SK-N-MC (cell line): ENCODE measurements at regions not wholly inside any gene's neighbourhood (a gene's known extent, or its start where the extent isn't known, plus 50 kb on each side); places are given as distances from the start of the nearest gene placed in this dataset.

Experiments used
- DNase-seq: peaks from one replicate; pipeline ENCODE4 v3.0.0-alpha.2; 2011; ENCODE audit warnings: low read depth, low spot score
- H3K27ac ChIP-seq: fragments of 200-600 bp; sonication (generic); 2 replicates; pipeline ENCODE4 v1.5.1; 2016; ENCODE audit warnings: mixed run types
- H3K36me3 ChIP-seq: fragments of 200-600 bp; sonication (generic); 2 replicates; pipeline ENCODE4 v1.6.1; 2017; ENCODE audit warnings: antibody characterized with exemption, low read length, mixed read lengths; ENCODE audit not compliant: insufficient read depth
- H3K4me3 ChIP-seq: fragments of 200-600 bp; sonication (generic); 2 replicates; pipeline ENCODE4 v1.5.1; 2016
- H3K9ac ChIP-seq: fragments of 200-600 bp; sonication (generic); 2 replicates; pipeline ENCODE4 v1.8.0; 2017; ENCODE audit warnings: mixed run types, mixed read lengths; ENCODE audit not compliant: insufficient read length
- H3K9me3 ChIP-seq: fragments of 200-600 bp; sonication (generic); 2 replicates; pipeline ENCODE4 v1.6.1; 2017; ENCODE audit warnings: low read depth, mild to moderate bottlenecking, antibody characterized with exemption, low read length, moderate library complexity, mixed read lengths
- EZH2 ChIP-seq: fragments of 200-600 bp; sonication (generic); IDR thresholded peaks from one replicate; pipeline ENCODE4 v1.6.1; 2017; ENCODE audit warnings: antibody characterized with exemption
- FOXP2 ChIP-seq: optimal IDR thresholded peaks from 2 replicates; pipeline ENCODE3; 2011; ENCODE audit warnings: mild to moderate bottlenecking, moderate library complexity; ENCODE audit not compliant: insufficient read depth; ENCODE audit errors: extremely low read length, control extremely low read depth
- POLR2AphosphoS5 ChIP-seq: IDR thresholded peaks from 2 replicates; pipeline ENCODE4 v1.6.1; 2012; ENCODE audit warnings: mild to moderate bottlenecking, low read depth, low read length, borderline replicate concordance

DNA sequence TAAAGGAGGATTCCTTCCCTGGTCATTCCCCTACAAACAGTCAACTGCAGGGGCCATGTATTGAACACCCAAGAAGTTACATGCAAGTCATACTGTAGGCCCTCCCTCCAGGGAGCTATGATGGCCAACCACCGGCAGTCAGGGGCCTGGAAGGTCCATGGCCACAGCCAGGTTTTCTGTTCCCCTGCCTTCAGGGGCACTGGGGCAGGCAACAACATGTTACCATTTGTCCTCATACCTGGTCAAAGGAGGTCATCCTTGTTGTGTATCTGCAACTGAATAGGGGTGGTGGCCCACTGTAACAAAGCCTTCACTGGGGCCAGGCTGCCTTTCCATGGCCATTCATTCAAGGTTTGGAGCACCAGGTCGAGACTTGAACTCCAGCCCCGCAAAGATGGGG is 433.6 kb downstream of the DYNC2H1 start:
- DNase-seq: no peak
- Histone ChIP-seq H3K9me3 (0 out of 2 replicates have a peak, but pooled peaks cover 6% of the 10 kb centered on the region), H3K4me3 (no peak overlapping the region), H3K27ac (no peak overlapping the region), H3K36me3 (no peaks in the 10 kb centered on the region), H3K9ac (no peak overlapping the region)
- TF ChIP-seq POLR2AphosphoS5 (no peak), FOXP2 (no peak), EZH2 (no peak)

DNA sequence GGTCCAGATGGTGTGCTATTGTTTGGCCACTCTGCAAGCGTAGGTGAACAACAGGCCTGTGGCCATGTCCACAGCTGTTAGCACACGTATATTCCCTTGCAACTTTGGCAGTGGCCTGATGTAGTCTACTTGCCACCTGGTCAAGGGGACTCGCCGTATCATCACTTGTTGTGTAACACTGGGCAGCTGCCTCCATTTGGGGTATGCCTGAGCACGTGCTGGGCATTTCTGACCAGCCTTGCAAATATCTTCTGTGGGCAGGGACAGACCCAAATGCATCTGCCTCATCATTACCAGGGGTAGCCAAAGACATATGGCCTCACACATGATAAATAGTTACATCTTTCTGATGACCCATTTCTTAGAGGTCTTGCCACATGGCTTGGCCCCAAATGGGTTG is 434.2 kb downstream of the DYNC2H1 start:
- Histone ChIP-seq H3K4me3 (no peak overlapping the region), H3K36me3 (no peaks in the 10 kb centered on the region), H3K9ac (no peak overlapping the region), H3K9me3 (0 out of 2 replicates have a peak, but pooled peaks cover 6% of the 10 kb centered on the region), H3K27ac (no peak overlapping the region)
- no peak for DNase-seq
- TF ChIP-seq EZH2 (no peak), FOXP2 (no peak), POLR2AphosphoS5 (no peak)

DNA sequence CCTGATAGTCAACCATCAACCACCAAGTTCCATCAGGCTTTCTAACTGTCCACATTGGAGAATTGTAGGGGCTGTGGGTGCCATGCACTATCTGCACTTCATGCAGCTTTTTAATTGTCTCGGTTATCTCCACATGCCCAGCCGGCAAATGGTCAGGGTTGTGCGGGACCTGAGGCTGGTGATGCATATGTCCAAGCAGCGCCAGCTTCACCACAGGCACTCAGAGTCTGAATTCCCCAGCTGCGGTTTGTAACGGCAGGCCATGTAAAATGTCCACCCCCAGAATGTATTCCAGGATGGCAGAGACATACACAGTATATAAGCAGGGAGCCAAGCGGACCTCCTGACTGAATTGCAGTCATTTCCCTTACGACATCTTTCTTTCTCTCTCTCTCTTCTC is 435.6 kb downstream of the DYNC2H1 start:
- DNase-seq: no peak
- H3K9me3 ChIP-seq: 0 out of 2 replicates have a peak, but pooled peaks cover 6% of the 10 kb centered on the region
- H3K36me3 ChIP-seq: no peaks in the 10 kb centered on the region

DNA sequence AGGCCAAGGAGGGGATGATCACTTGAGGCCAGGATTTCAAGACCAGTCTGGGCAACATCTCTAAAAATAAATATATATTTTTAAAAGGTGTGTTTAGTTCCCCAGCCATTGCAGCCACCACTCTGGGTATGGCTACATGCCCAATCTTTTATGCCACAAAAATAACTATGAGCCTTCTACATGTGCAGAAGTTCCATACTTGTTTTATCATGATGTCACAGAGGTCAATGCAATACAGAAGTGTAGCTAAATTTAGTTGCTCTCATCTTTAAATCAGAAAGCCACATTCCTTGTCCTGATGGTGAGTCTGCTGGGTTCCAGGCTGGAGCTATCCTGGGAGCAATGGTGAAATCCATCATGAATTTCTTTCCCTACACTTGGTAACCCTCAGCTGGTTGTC is 436.3 kb downstream of the DYNC2H1 start:
- no peak for DNase-seq
- H3K9ac ChIP-seq: no peak overlapping the region
- H3K36me3 ChIP-seq: no peaks in the 10 kb centered on the region
- TF ChIP-seq EZH2: no peak
- no peak for TF ChIP-seq POLR2AphosphoS5
- TF ChIP-seq FOXP2: no peak
- H3K4me3 ChIP-seq: no peak overlapping the region
- 0 out of 2 replicates have a peak, but pooled peaks cover 5% of the 10 kb centered on the region for H3K9me3 ChIP-seq
- no peak overlapping the region for H3K27ac ChIP-seq

More for the DNA sequence above, 435.6 kb downstream of the DYNC2H1 start:
- Histone ChIP-seq H3K9ac (no peak overlapping the region), H3K27ac (no peak overlapping the region), H3K4me3 (no peak overlapping the region)
- TF ChIP-seq POLR2AphosphoS5 (no peak), EZH2 (no peak)

DNA sequence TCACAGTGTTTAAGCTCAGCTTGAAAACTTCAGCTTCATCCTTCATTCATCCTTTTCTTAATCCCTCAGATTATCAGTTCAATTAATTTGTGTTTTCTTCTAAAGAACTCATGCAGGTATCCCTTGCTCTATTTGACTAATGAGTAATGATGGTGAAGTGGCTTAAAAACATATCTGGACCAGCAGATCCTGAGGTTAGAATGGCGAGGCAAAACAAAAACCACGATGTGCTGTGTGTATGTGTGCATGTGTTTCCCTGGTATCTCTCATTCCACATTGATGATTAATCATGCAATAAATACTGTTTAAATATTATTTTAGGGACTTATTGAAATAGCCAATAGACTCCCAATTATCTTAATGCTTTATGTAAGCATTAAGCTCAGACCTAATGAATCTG is 437.0 kb downstream of the DYNC2H1 start:
- Histone ChIP-seq H3K9ac (no peak overlapping the region), H3K4me3 (no peak overlapping the region), H3K36me3 (no peaks in the 10 kb centered on the region), H3K27ac (no peak overlapping the region), H3K9me3 (no peaks in the 10 kb centered on the region)
- TF ChIP-seq POLR2AphosphoS5 (no peak), EZH2 (no peak), FOXP2 (no peak)
- DNase-seq: no peak

DNA sequence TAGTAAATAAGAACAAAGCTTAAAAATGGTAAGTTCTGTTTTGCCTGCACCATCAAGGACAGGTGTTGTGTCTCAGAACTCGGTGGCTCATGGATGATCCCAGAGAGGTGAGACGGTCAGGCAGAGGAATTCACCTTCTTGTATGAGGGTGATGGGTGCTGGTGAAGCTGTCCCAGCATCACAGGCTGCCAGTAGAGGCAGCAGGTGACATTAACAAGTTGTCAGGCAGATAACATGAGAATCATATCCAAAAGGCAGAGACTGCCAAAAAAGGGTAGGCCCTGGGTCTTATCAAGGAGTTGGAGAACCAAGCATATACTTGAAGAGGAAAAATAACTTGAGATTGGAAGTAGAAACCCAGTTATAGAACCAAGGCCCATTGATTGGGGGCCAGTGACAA is 437.8 kb downstream of the DYNC2H1 start:
- DNase-seq: no peak
- Histone ChIP-seq H3K36me3 (no peaks in the 10 kb centered on the region), H3K4me3 (no peak overlapping the region), H3K9ac (no peak overlapping the region), H3K27ac (no peak overlapping the region), H3K9me3 (no peaks in the 10 kb centered on the region)
- no peak for TF ChIP-seq POLR2AphosphoS5
- TF ChIP-seq EZH2: no peak
- TF ChIP-seq FOXP2: no peak

DNA sequence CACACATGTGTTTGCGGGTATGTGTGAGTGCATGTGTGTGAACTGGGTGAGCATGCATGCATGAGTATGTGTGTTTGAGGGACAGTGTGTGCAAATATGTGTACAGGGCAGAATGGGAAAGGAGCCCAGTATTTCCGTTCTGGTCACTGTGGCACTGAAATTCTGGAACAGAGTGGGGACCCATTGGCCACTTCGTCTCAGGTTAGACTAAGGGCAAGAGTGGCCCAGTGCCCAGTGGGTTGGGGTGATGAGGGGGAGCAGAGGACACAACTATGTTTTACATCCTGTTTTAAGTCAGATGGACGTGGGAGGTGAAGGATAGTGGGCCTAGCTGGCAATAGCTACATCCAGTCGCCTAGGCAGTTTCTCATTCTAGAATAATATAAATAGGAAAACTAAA is 438.5 kb downstream of the DYNC2H1 start:
- TF ChIP-seq POLR2AphosphoS5 (no peak), EZH2 (no peak), FOXP2 (no peak)
- Histone ChIP-seq H3K9me3 (no peaks in the 10 kb centered on the region), H3K9ac (no peak overlapping the region), H3K36me3 (no peaks in the 10 kb centered on the region), H3K27ac (no peak overlapping the region), H3K4me3 (no peak overlapping the region)
- no peak for DNase-seq

DNA sequence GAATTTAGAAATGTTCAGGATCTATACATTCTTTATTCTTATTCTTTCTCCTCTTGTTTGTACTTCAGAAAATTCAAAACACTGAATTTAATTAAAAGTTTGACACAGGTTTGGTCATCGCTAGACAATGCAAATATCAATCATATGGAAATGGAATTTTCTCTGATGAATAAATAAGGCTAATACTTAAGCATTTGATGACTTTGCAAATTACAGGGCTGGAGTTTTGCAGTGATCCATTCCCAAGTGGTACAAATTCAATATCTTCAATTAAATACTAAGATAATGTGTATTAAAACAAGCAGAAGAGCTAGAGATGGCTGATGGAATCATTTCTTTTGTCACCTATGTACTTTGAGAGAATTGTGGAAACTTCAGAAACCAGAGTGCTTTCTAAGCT is 439.6 kb downstream of the DYNC2H1 start:
- H3K9me3 ChIP-seq: no peaks in the 10 kb centered on the region

DNA sequence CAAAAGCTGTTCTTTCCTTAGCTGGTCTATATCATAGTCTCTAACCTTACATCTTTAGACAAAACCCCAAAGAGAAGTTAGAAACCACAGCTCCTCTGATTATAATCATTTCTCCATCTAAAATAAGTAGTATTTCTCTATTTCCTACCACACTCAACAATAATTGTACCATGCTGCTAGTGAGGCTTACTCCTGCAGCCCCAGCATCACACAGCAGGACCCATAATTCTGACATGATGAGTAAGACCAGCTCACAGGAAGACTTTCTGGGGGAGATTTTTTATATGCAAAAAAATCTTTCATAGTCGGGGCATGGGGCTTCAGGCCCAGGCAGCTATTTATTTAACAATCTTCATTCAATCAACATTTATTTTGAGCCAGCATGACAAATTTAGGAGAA is 441.6 kb downstream of the DYNC2H1 start:
- Histone ChIP-seq H3K27ac (no peak overlapping the region), H3K4me3 (no peak overlapping the region), H3K9ac (no peak overlapping the region), H3K36me3 (no peaks in the 10 kb centered on the region), H3K9me3 (no peaks in the 10 kb centered on the region)
- DNase-seq: no peak
- TF ChIP-seq EZH2 (no peak), FOXP2 (no peak), POLR2AphosphoS5 (no peak)

More for the DNA sequence above, 439.6 kb downstream of the DYNC2H1 start:
- TF ChIP-seq FOXP2 (no peak), EZH2 (no peak), POLR2AphosphoS5 (no peak)
- H3K27ac ChIP-seq: no peak overlapping the region
- DNase-seq: no peak
- no peaks in the 10 kb centered on the region for H3K36me3 ChIP-seq
- no peak overlapping the region for H3K4me3 ChIP-seq
- H3K9ac ChIP-seq: no peak overlapping the region

DNA sequence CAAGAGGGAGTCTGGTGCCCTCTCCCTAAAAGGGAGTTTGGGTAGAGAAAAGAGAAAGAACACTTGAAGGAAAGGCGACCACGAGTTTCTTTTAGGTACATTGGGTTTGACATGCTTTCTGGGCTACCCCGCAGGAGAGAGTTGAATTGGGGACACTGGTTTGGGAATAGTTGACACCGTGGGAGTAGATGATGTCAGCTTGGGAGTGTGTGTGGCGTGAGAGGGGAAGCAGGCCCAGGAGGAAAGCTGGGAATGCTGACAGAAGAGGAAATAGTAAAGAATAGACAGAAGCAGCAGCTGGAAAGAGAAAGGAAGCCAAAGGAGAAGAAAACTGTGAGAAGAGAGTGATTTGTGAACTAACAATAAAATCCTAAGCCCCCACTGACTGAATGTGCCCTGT is 442.9 kb downstream of the DYNC2H1 start:
- no peaks in the 10 kb centered on the region for H3K9me3 ChIP-seq

More for the DNA sequence above, 442.9 kb downstream of the DYNC2H1 start:
- Histone ChIP-seq H3K36me3 (no peaks in the 10 kb centered on the region), H3K27ac (no peak overlapping the region), H3K9ac (no peak overlapping the region), H3K4me3 (no peak overlapping the region)
- DNase-seq: no peak
- TF ChIP-seq FOXP2: no peak
- no peak for TF ChIP-seq EZH2
- TF ChIP-seq POLR2AphosphoS5: no peak
